ENCODE measurements at regions not wholly inside any gene's neighbourhood (a gene's known extent, or its start where the extent isn't known, plus 50 kb on each side); places are given as distances from the start of the nearest gene placed in this dataset.

DNA sequence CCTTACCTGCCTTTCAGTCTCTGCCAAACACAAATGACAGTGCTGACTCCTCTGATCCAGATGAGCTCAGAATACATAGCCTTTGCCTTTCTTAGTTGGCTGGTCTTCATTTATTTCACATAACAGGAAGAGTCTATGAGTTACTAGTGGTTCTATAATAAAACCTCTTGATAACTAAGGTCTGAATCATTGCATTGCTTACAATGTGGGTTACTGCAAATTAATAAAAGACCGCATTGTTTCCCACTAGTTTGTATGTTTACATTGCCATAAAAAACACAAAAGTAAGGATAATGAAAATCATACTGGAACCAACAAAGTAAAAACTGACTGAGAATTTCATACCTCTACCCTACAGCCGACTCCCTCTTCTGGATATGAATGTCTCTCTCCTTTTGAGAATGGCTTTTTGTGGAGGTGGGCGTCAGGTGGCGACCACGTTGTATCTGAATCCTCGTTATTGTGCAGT lies 62.0 kb upstream of the AKR1E2 start:
- TF ChIP-seq, protein P1, sequence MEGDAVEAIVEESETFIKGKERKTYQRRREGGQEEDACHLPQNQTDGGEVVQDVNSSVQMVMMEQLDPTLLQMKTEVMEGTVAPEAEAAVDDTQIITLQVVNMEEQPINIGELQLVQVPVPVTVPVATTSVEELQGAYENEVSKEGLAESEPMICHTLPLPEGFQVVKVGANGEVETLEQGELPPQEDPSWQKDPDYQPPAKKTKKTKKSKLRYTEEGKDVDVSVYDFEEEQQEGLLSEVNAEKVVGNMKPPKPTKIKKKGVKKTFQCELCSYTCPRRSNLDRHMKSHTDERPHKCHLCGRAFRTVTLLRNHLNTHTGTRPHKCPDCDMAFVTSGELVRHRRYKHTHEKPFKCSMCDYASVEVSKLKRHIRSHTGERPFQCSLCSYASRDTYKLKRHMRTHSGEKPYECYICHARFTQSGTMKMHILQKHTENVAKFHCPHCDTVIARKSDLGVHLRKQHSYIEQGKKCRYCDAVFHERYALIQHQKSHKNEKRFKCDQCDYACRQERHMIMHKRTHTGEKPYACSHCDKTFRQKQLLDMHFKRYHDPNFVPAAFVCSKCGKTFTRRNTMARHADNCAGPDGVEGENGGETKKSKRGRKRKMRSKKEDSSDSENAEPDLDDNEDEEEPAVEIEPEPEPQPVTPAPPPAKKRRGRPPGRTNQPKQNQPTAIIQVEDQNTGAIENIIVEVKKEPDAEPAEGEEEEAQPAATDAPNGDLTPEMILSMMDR (IDR thresholded peaks at IDR 0.05) = no peak
- TF ChIP-seq EP300 (IDR thresholded peaks at IDR 0.05; ENCODE audit: low read depth) = no peak
- no peak for TF ChIP-seq POLR2A (IDR thresholded peaks at IDR 0.05)
- TF ChIP-seq POLR2AphosphoS5 (IDR thresholded peaks at IDR 0.05) = no peak
